Panc1 (cell line): ENCODE measurements at regions not wholly inside any gene's neighbourhood (a gene's known extent, or its start where the extent isn't known, plus 50 kb on each side); places are given as distances from the start of the nearest gene placed in this dataset.

Experiments
- ATAC-seq: fragments of 200-7000 bp; cut with Tn5 transposase; 2 replicates; pipeline ENCODE4 v1.9.1; 2020; ENCODE audit warnings: mild to moderate bottlenecking, moderate library complexity
- BruUV-seq: library from RNA; stranded (reverse); fragments of 400-500 nt; replicated peaks from 2 replicates; lab custom pipeline; 2021; lab: Mats Ljungman, UMichigan
- CTCF ChIA-PET: fragments of 300-600 bp; sonication (Branson Sonifier 250); formaldehyde crosslinking; loops from one replicate; lab custom pipeline; 2022; ENCODE audit warnings: antibody characterized with exemption; lab: Charles Lee
- POLR2A ChIA-PET: fragments of 300-600 bp; sonication (Branson Sonifier 250); formaldehyde crosslinking; loops from one replicate; lab custom pipeline; 2022; ENCODE audit warnings: antibody characterized with exemption; lab: Charles Lee
- DNase-seq: peaks from one replicate; pipeline ENCODE4 v3.0.0-alpha.2; 2010; ENCODE audit warnings: low read depth, low spot score
- H3K27ac ChIP-seq: 2 replicates; pipeline ENCODE4 v1.5.1; 2011; ENCODE audit warnings: mild to moderate bottlenecking, low read length, inconsistent platforms
- H3K27me3 ChIP-seq: fragments of 200-500 bp; sonication (Bioruptor generic); 2 replicates; pipeline ENCODE4 v1.6.0; 2014; ENCODE audit warnings: low read length, inconsistent platforms; ENCODE audit not compliant: control insufficient read depth, insufficient read depth
- H3K36me3 ChIP-seq: fragments of 200-500 bp; sonication (Bioruptor generic); 2 replicates; pipeline ENCODE4 v1.5.1; 2014; ENCODE audit warnings: inconsistent platforms, mild to moderate bottlenecking, low read length, moderate library complexity; ENCODE audit not compliant: control insufficient read depth, insufficient read depth
- H3K4me1 ChIP-seq: 2 replicates; pipeline ENCODE4 v1.5.1; 2011; ENCODE audit warnings: inconsistent platforms, mild to moderate bottlenecking, low read length, moderate library complexity; ENCODE audit not compliant: control insufficient read depth, insufficient read depth
- H3K4me3 ChIP-seq, 2 experiments: 2 replicates each; pipeline ENCODE4 v1.5.1; 2011 to 2012; ENCODE audit warnings: low read depth in 2 of 2, low read length in 2 of 2, mild to moderate bottlenecking in 2 of 2, inconsistent platforms in 1 of 2, moderate library complexity in 1 of 2
- H3K9me3 ChIP-seq: fragments of 200-500 bp; sonication (Bioruptor generic); 2 replicates; pipeline ENCODE4 v1.5.1; 2014; ENCODE audit warnings: low read depth, mild to moderate bottlenecking, inconsistent platforms, low read length, moderate library complexity; ENCODE audit not compliant: control insufficient read depth, insufficient read depth
- POLR2AphosphoS5 ChIP-seq: IDR thresholded peaks from 2 replicates; pipeline ENCODE4 v1.6.1; 2012; ENCODE audit warnings: mild to moderate bottlenecking, low read depth, low read length, moderate library complexity
- SIN3A ChIP-seq: IDR thresholded peaks from 2 replicates; pipeline ENCODE4 v1.6.1; 2012; ENCODE audit warnings: low read depth, mild to moderate bottlenecking, low read length, moderate library complexity, borderline replicate concordance; ENCODE audit not compliant: insufficient read depth
- TCF7L2 ChIP-seq: IDR thresholded peaks from 2 replicates; pipeline ENCODE4 v1.6.1; 2011; ENCODE audit warnings: mild to moderate bottlenecking, low read depth, low read length, inconsistent platforms
- in situ Hi-C: cut with HindIII; loops from 2 replicates; pipeline ENCODE4 v1.10.0; 2016; ENCODE audit warnings: low sequenced_read_pairs, low pct_unique_long_range_greater_than_20kb
- intact Hi-C: fragments of 100-400 bp; cut with micrococcal nuclease; formaldehyde crosslinking; loops from one replicate; pipeline ENCODE4 v1.10.0; 2022; ENCODE audit not compliant: unreplicated experiment
- TF ChIP-seq, protein P1 (sequence below): fragments of 450-650 bp; IDR thresholded peaks from 2 replicates; pipeline ENCODE4 v1.5.1; 2017; ENCODE audit warnings: mild to moderate bottlenecking
- TF ChIP-seq, protein P2 (sequence below), 2 experiments: IDR thresholded peaks; 2 replicates each; pipeline ENCODE4 v1.6.1; 2011 to 2012; ENCODE audit warnings: low read depth in 2 of 2, control low read depth in 1 of 2, low read length in 1 of 2, mild to moderate bottlenecking in 1 of 2, moderate library complexity in 1 of 2; ENCODE audit not compliant: insufficient read depth in 1 of 2

DNA sequence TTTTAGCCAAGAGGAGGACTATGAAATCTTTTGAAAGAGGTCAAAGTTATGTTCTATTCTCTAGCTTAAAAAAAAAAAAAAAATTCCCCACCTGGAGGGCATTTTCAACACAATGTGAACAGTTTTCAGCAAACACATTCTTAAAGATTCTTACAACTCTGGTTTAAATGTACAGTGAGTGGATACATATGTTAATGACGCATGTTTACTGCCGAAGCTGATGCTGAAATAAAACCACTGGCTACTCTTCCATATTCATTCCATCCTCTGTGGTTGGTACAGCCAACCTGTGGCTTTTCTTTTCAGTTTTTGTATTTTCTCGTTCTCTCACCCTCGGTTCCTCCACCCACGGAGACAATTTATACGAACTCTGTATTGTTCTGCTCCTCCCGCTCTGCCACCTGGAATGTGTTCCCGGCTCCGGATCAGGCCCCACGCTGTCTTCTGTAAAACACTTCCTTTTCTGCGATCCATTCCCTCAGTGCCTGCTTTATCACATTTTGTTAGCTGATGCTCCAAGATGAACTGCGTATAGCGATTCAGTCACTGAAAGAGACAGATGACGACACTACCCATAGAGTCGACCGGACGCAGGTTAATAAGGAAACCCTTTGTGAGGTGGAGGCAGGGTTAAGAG is 466.4 kb upstream of the ARGLU1 start:
- intact Hi-C loops, result no loop called here
- no peaks in the 10 kb centered on the region for H3K36me3 ChIP-seq
- BruUV-seq, result no TSS peak
- TF ChIP-seq TCF7L2, result no peak
- CTCF ChIA-PET, result no interaction called here
- DNase-seq (no peak), ATAC-seq (no peak)
- no peak overlapping the region for H3K27ac ChIP-seq
- POLR2A ChIA-PET, result interaction anchor here (0.7 kb wide), 1 partner anchor 304 kb away, joined by 3 read pairs; no protein-coding TSS in a partner anchor
- no peak overlapping the region for H3K4me3 ChIP-seq
- in situ Hi-C loops, result no loop called here
- no peaks in the 10 kb centered on the region for H3K4me1 ChIP-seq
- no peaks in the 10 kb centered on the region for H3K9me3 ChIP-seq
- no peaks in the 10 kb centered on the region for H3K27me3 ChIP-seq

DNA sequence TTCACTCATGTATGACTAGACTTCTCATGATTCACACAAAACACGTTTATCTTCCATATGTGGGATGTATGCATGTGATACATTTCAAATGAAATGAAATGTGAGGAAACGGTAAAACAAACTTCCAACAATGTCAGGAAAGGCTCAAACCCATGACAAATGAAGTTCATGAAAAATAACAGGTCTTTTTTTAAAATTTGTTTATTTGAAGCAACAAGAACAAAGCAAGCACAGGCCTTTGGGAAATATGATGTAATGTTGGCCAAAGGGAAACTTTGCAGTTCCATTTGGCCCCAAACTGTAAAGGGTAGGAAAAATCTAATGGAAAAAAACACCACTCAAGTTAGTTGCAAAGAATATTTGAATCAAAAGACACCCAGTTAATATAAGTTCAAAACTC is 463.8 kb upstream of the ARGLU1 start:
- in situ Hi-C loops (no loop called here), intact Hi-C loops (no loop called here)
- Histone ChIP-seq H3K27ac (no peak overlapping the region), H3K9me3 (no peaks in the 10 kb centered on the region), H3K4me3 (no peak overlapping the region), H3K27me3 (no peaks in the 10 kb centered on the region), H3K4me1 (no peaks in the 10 kb centered on the region), H3K36me3 (no peaks in the 10 kb centered on the region)
- ChIA-PET CTCF (no interaction called here), POLR2A (no interaction called here)
- ATAC-seq (no peak), DNase-seq (no peak)
- no TSS peak for BruUV-seq
- TF ChIP-seq POLR2AphosphoS5, result no peak
- TF ChIP-seq, protein P1, sequence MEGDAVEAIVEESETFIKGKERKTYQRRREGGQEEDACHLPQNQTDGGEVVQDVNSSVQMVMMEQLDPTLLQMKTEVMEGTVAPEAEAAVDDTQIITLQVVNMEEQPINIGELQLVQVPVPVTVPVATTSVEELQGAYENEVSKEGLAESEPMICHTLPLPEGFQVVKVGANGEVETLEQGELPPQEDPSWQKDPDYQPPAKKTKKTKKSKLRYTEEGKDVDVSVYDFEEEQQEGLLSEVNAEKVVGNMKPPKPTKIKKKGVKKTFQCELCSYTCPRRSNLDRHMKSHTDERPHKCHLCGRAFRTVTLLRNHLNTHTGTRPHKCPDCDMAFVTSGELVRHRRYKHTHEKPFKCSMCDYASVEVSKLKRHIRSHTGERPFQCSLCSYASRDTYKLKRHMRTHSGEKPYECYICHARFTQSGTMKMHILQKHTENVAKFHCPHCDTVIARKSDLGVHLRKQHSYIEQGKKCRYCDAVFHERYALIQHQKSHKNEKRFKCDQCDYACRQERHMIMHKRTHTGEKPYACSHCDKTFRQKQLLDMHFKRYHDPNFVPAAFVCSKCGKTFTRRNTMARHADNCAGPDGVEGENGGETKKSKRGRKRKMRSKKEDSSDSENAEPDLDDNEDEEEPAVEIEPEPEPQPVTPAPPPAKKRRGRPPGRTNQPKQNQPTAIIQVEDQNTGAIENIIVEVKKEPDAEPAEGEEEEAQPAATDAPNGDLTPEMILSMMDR, result no peak
- TF ChIP-seq, protein P2, sequence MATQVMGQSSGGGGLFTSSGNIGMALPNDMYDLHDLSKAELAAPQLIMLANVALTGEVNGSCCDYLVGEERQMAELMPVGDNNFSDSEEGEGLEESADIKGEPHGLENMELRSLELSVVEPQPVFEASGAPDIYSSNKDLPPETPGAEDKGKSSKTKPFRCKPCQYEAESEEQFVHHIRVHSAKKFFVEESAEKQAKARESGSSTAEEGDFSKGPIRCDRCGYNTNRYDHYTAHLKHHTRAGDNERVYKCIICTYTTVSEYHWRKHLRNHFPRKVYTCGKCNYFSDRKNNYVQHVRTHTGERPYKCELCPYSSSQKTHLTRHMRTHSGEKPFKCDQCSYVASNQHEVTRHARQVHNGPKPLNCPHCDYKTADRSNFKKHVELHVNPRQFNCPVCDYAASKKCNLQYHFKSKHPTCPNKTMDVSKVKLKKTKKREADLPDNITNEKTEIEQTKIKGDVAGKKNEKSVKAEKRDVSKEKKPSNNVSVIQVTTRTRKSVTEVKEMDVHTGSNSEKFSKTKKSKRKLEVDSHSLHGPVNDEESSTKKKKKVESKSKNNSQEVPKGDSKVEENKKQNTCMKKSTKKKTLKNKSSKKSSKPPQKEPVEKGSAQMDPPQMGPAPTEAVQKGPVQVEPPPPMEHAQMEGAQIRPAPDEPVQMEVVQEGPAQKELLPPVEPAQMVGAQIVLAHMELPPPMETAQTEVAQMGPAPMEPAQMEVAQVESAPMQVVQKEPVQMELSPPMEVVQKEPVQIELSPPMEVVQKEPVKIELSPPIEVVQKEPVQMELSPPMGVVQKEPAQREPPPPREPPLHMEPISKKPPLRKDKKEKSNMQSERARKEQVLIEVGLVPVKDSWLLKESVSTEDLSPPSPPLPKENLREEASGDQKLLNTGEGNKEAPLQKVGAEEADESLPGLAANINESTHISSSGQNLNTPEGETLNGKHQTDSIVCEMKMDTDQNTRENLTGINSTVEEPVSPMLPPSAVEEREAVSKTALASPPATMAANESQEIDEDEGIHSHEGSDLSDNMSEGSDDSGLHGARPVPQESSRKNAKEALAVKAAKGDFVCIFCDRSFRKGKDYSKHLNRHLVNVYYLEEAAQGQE (IDR thresholded peaks at IDR 0.05; ENCODE audit: insufficient read depth in 1 of 2, low read depth in 2 of 2, low read length in 1 of 2), result no peak
- TF ChIP-seq SIN3A, result no peak
- no peak for TF ChIP-seq TCF7L2

DNA sequence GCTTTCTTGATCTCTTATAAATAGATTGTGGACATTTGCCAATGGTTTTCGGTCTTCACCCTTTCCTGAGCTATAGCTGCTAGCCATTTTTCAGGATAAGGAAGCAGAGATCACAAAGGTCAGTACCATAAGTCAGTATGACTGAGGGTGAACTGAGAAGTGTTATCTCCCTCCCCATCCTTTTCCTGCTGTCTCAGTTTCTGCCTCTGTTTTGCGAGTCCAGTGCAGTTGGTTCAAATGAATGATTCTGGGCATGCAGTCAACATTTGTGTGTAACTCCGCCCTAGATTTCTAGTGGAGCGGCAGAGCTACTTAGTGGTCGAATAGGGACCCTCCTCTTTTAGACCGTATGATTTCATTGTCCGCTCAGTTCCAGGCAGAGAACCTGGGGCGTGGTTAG is 460.8 kb upstream of the ARGLU1 start:
- in situ Hi-C loops, result no loop called here
- H3K9me3 ChIP-seq, result no peaks in the 10 kb centered on the region
- DNase-seq (no peak), ATAC-seq (no peak)
- intact Hi-C loops, result no loop called here
- no peak overlapping the region for H3K27ac ChIP-seq
- TF ChIP-seq, protein P1, result no peak
- TF ChIP-seq TCF7L2, result no peak
- no peak for TF ChIP-seq POLR2AphosphoS5
- TF ChIP-seq, protein P2 (IDR thresholded peaks at IDR 0.05; ENCODE audit: insufficient read depth in 1 of 2, low read depth in 2 of 2, low read length in 1 of 2), result no peak
- TF ChIP-seq SIN3A, result no peak
- no peak overlapping the region for H3K4me3 ChIP-seq
- BruUV-seq, result no TSS peak
- ChIA-PET CTCF (no interaction called here), POLR2A (no interaction called here)
- H3K36me3 ChIP-seq, result no peaks in the 10 kb centered on the region
- no peaks in the 10 kb centered on the region for H3K27me3 ChIP-seq
- no peaks in the 10 kb centered on the region for H3K4me1 ChIP-seq
